A204.1 (cell line): ENCODE measurements at regions not wholly inside any gene's neighbourhood (a gene's known extent, or its start where the extent isn't known, plus 50 kb on each side); places are given as distances from the start of the nearest gene placed in this dataset.

Source experiments
- FAIRE-seq: peaks from 2 replicates; lab custom pipeline; 2012; peaks lifted over from hg19 to GRCh38; lab: Jason Lieb, UNC

- FAIRE-seq, result no peak
Observed at GRCh38 chr1:29499104-29499650, 262.9 kb downstream of the PTPRU start.

GRCh38 chr1:29498126-29499103, 262.1 kb downstream of the PTPRU start:
- FAIRE-seq, result no peak

GRCh38 chr1:29497395-29498125, 261.2 kb downstream of the PTPRU start:
- FAIRE-seq, result no peak

GRCh38 chr1:29496701-29497100, 260.4 kb downstream of the PTPRU start:
- no peak for FAIRE-seq

GRCh38 chr1:29490204-29490934, 254.0 kb downstream of the PTPRU start:
- FAIRE-seq, result no peak

GRCh38 chr1:29489471-29489870, 253.1 kb downstream of the PTPRU start:
- no peak for FAIRE-seq

GRCh38 chr1:29488794-29489311, 252.5 kb downstream of the PTPRU start:
- no peak for FAIRE-seq

- no peak for FAIRE-seq
Observed at GRCh38 chr1:29488086-29488793, 251.9 kb downstream of the PTPRU start.

- FAIRE-seq, result no peak
Observed at GRCh38 chr1:29487291-29487690, 251.0 kb downstream of the PTPRU start.

- FAIRE-seq, result no peak
Observed at GRCh38 chr1:29485096-29485925, 249.0 kb downstream of the PTPRU start.

GRCh38 chr1:29482991-29483390, 246.7 kb downstream of the PTPRU start:
- no peak for FAIRE-seq

- no peak for FAIRE-seq
Observed at GRCh38 chr1:29482064-29482463, 245.7 kb downstream of the PTPRU start.

GRCh38 chr1:29481031-29481430, 244.7 kb downstream of the PTPRU start:
- no peak for FAIRE-seq

GRCh38 chr1:29478879-29479278, 242.6 kb downstream of the PTPRU start:
- FAIRE-seq, result no peak

- FAIRE-seq, result no peak
Observed at GRCh38 chr1:29478151-29478791, 241.9 kb downstream of the PTPRU start.

GRCh38 chr1:29475326-29475725, 239.0 kb downstream of the PTPRU start:
- FAIRE-seq, result no peak

- no peak for FAIRE-seq
Observed at GRCh38 chr1:29474274-29475244, 238.2 kb downstream of the PTPRU start.

GRCh38 chr1:29473161-29473855, 237.0 kb downstream of the PTPRU start:
- FAIRE-seq, result no peak
